IMR-90 (cell line): ENCODE measurements at regions not wholly inside any gene's neighbourhood (a gene's known extent, or its start where the extent isn't known, plus 50 kb on each side); places are given as distances from the start of the nearest gene placed in this dataset.
"Not testable (repeated sequence)": the region's sequence is repeated elsewhere in the genome, so short reads cannot be mapped to it uniquely, and the experiment has no call there.

Source experiments
- CEBPB ChIP-seq: IDR thresholded peaks from 2 replicates; pipeline ENCODE4 v1.6.1; 2012; ENCODE audit warnings: low read depth, low read length, improper control_type of control experiment
- CTCF ChIP-seq: conservative IDR thresholded peaks from 2 replicates; pipeline ENCODE4 v1.5.1; 2012; ENCODE audit warnings: mild to moderate bottlenecking, low read depth, low read length, improper control_type of control experiment
- ELK1 ChIP-seq: fragments of 150-350 bp; IDR thresholded peaks from 2 replicates; pipeline ENCODE4 v1.6.1; 2016; ENCODE audit warnings: low read depth, mild to moderate bottlenecking, low read length, moderate library complexity, borderline replicate concordance
- FOS ChIP-seq: fragments of 150-350 bp; IDR thresholded peaks from 2 replicates; pipeline ENCODE4 v1.6.1; 2016; ENCODE audit warnings: low read depth, low read length
- MAZ ChIP-seq: IDR thresholded peaks from 2 replicates; pipeline ENCODE4 v1.6.1; 2012; ENCODE audit warnings: low read depth, mild to moderate bottlenecking, low read length, improper control_type of control experiment, moderate library complexity, borderline replicate concordance
- MXI1 ChIP-seq: IDR thresholded peaks from 2 replicates; pipeline ENCODE4 v1.6.1; 2012; ENCODE audit warnings: low read depth, mild to moderate bottlenecking, low read length, moderate library complexity, borderline replicate concordance
- POLR2A ChIP-seq: IDR thresholded peaks from 2 replicates; pipeline ENCODE4 v1.6.1; 2012; ENCODE audit warnings: mild to moderate bottlenecking, low read depth, low read length
- RAD21 ChIP-seq: IDR thresholded peaks from 2 replicates; pipeline ENCODE4 v1.6.1; 2012; ENCODE audit warnings: low read length, improper control_type of control experiment
- RCOR1 ChIP-seq: IDR thresholded peaks from 2 replicates; pipeline ENCODE4 v1.6.1; 2012; ENCODE audit warnings: mild to moderate bottlenecking, low read length, improper control_type of control experiment; ENCODE audit not compliant: insufficient replicate concordance
- RFX5 ChIP-seq: IDR thresholded peaks from 2 replicates; pipeline ENCODE4 v1.8.0; 2012; ENCODE audit warnings: low read depth, mild to moderate bottlenecking, low read length, moderate library complexity
- USF2 ChIP-seq: fragments of 150-350 bp; IDR thresholded peaks from 2 replicates; pipeline ENCODE4 v1.6.1; 2017; ENCODE audit warnings: mild to moderate bottlenecking, antibody characterized with exemption, low read length, low read depth

GRCh38 chr5:91304015-91304414 is 79.1 kb downstream of the ARRDC3 start:
- TF ChIP-seq CTCF, ELK1, POLR2A, MXI1, USF2, MAZ, RCOR1, CEBPB, RAD21, RFX5, FOS: not testable (repeated sequence)
